DND-41 (cell line): ENCODE measurements at regions not wholly inside any gene's neighbourhood (a gene's known extent, or its start where the extent isn't known, plus 50 kb on each side); places are given as distances from the start of the nearest gene placed in this dataset.

Experiments
- CTCF ChIP-seq: IDR thresholded peaks from 2 replicates; pipeline ENCODE4 v1.5.1; 2012; ENCODE audit warnings: borderline replicate concordance, low read length, moderate library complexity, mild to moderate bottlenecking; ENCODE audit not compliant: poor library complexity, severe bottlenecking; ENCODE audit errors: extremely low read depth
- EZH2 ChIP-seq: IDR thresholded peaks from 3 replicates; pipeline ENCODE4 v1.6.1; 2012; ENCODE audit warnings: borderline replicate concordance, low read depth, mild to moderate bottlenecking, moderate library complexity, low read length, inconsistent platforms; ENCODE audit not compliant: severe bottlenecking

GRCh38 chr5:5005353-5005752 lies 134.8 kb upstream of the ADAMTS16 start:
- TF ChIP-seq CTCF (no peak), EZH2 (no peak)
